ENCODE measurements at regions not wholly inside any gene's neighbourhood (a gene's known extent, or its start where the extent isn't known, plus 50 kb on each side); places are given as distances from the start of the nearest gene placed in this dataset.

DNA sequence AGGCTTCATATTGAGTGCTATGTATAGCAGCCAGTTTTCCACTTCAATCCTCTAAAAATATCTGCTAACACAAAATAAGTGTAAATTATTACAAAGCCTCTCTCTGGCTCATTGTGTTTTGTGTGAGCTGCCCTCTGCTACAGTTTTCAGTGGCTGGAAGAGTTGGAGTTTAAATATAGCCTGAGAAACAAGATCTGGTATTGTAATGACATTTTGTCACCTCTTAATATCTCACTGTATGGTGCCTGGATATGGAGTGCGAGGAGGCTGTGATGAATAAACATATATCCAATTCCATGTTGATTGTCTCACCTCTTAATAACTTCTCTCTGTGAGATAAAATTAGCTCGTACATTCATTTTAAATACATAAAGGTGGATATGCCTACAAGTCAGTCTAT is 269.7 kb downstream of the FLRT2 start:
- TF ChIP-seq, protein P1, sequence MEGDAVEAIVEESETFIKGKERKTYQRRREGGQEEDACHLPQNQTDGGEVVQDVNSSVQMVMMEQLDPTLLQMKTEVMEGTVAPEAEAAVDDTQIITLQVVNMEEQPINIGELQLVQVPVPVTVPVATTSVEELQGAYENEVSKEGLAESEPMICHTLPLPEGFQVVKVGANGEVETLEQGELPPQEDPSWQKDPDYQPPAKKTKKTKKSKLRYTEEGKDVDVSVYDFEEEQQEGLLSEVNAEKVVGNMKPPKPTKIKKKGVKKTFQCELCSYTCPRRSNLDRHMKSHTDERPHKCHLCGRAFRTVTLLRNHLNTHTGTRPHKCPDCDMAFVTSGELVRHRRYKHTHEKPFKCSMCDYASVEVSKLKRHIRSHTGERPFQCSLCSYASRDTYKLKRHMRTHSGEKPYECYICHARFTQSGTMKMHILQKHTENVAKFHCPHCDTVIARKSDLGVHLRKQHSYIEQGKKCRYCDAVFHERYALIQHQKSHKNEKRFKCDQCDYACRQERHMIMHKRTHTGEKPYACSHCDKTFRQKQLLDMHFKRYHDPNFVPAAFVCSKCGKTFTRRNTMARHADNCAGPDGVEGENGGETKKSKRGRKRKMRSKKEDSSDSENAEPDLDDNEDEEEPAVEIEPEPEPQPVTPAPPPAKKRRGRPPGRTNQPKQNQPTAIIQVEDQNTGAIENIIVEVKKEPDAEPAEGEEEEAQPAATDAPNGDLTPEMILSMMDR (IDR thresholded peaks at IDR 0.05), result no peak
- no peak for TF ChIP-seq POLR2A (IDR thresholded peaks at IDR 0.05)

All from adrenal gland (tissue), 5 donors.